ENCODE measurements at regions not wholly inside any gene's neighbourhood (a gene's known extent, or its start where the extent isn't known, plus 50 kb on each side); places are given as distances from the start of the nearest gene placed in this dataset.
"Not testable (repeated sequence)": the region's sequence is repeated elsewhere in the genome, so short reads cannot be mapped to it uniquely, and the experiment has no call there.

DNA sequence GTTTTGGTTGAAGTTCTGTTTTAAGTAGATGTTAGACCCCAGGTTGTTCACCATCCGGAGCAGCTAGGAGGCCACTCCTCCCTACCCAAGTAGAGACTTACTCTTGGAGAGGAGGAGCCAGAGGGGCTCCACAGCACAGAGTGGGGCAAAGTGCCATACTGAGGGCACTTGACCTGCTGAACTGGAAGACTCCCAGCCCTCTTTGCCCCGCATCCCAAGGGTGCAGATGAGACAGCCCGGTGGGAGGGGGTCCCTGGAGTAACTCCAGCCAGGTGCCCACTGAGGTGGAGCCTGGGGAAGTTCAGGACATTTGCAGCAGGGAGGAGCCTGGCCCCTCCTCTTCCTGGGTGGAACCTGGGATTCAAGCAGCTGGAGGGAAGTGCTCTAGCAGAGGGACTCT, 102.1 kb upstream of the GPR6 start:
- TF ChIP-seq L3MBTL2 (conservative IDR thresholded peaks at IDR 0.05) (no peak), CTBP1 (IDR thresholded peaks at IDR 0.05; ENCODE audit: borderline replicate concordance) (no peak)
- POLR2A ChIA-PET = no interaction called here
- CTCF ChIA-PET = no interaction called here
- no peak for DNase-seq (ENCODE audit: extremely low spot score)

- CTCF ChIA-PET = no interaction called here
- TF ChIP-seq BHLHE40 (IDR thresholded peaks at IDR 0.05; ENCODE audit: borderline replicate concordance) (no peak), FOXM1 (IDR thresholded peaks at IDR 0.05; ENCODE audit: borderline replicate concordance) (no peak), NFRKB (IDR thresholded peaks at IDR 0.05) (no peak), FOXA1 (IDR thresholded peaks at IDR 0.05) (no peak), LEF1 (IDR thresholded peaks at IDR 0.05; ENCODE audit: borderline replicate concordance) (no peak), SP1 (IDR thresholded peaks at IDR 0.05) (no peak), SUZ12 (IDR thresholded peaks at IDR 0.05) (no peak), PKNOX1 (IDR thresholded peaks at IDR 0.05) (no peak), ARNT (IDR thresholded peaks at IDR 0.05) (no peak), FOXK2 (IDR thresholded peaks at IDR 0.05) (no peak), ELF4 (IDR thresholded peaks at IDR 0.05) (no peak)
- no peak for DNase-seq (ENCODE audit: extremely low spot score)
- POLR2A ChIA-PET = no interaction called here
Measured at GRCh38 chr6:109877028-109878004, 100.8 kb upstream of the GPR6 start.

- POLR2A ChIA-PET; CTCF ChIA-PET; DNase-seq (ENCODE audit: extremely low spot score): not testable (repeated sequence)
Measured at GRCh38 chr6:109878005-109878690, 100.0 kb upstream of the GPR6 start.

DNA sequence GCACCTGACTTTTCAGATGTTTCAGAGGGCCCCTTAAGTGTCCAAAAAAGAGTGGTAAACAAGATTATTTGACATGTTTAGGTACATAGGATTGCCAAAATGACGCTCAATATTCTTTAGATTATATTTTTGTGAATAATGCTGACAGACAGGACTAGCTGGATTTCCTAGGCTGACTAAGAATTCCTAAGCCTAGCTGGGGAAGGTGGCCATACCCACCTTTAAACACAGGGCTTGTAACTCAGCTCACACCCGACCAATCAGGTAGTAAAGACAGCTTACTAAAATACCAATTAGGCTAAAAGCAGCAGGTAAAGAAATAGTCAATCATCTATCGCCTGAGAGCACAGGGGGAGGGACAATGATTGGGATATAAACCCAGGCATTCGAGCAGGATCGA, 99.0 kb upstream of the GPR6 start:
- CTCF ChIA-PET; DNase-seq (ENCODE audit: extremely low spot score); POLR2A ChIA-PET: not testable (repeated sequence)

- ChIA-PET POLR2A (no interaction called here), CTCF (no interaction called here)
- no peak for DNase-seq (ENCODE audit: extremely low spot score)
- TF ChIP-seq CTBP1 (IDR thresholded peaks at IDR 0.05; ENCODE audit: borderline replicate concordance) (no peak), LEF1 (IDR thresholded peaks at IDR 0.05; ENCODE audit: borderline replicate concordance) (no peak), NFRKB (IDR thresholded peaks at IDR 0.05) (no peak), ARNT (IDR thresholded peaks at IDR 0.05) (no peak), HDGF (IDR thresholded peaks at IDR 0.05; ENCODE audit: borderline replicate concordance) (no peak), ELF4 (IDR thresholded peaks at IDR 0.05) (no peak), ZNF384 (IDR thresholded peaks at IDR 0.05) (no peak)
Measured at GRCh38 chr6:109879521-109879920, 98.6 kb upstream of the GPR6 start.

DNA sequence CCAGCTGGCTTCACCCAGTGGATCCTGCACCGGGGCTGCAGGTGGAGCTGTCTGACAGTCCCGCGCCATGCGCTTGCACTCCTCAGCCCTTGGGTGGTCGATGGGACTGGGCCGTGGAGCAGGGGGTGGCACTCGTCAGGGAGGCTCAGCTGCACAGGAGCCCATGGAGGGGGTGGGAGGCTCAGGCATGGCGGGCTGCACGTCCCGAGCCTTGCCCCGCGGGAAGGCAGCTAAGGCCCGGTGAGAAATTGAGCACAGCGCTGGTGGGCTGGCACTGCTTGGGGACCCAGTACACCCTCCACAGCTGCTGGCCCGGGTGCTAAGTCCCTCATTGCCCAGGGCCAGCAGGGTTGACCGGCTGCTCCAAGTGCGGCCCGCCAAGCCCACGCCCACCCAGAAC, 97.0 kb upstream of the GPR6 start:
- CTCF ChIA-PET; DNase-seq (ENCODE audit: extremely low spot score); POLR2A ChIA-PET: not testable (repeated sequence)

GRCh38 chr6:109881953-109882490, 96.1 kb upstream of the GPR6 start:
- POLR2A ChIA-PET, CTCF ChIA-PET: not testable (repeated sequence)

GRCh38 chr6:109891924-109892323, 86.2 kb upstream of the GPR6 start:
- no peak for TF ChIP-seq CTBP1 (IDR thresholded peaks at IDR 0.05; ENCODE audit: borderline replicate concordance)
- no peak for TF ChIP-seq ZNF384 (IDR thresholded peaks at IDR 0.05)
- TF ChIP-seq HDGF (IDR thresholded peaks at IDR 0.05; ENCODE audit: borderline replicate concordance) = no peak
- TF ChIP-seq ARNT (IDR thresholded peaks at IDR 0.05) = no peak
- TF ChIP-seq SP1 (IDR thresholded peaks at IDR 0.05) = no peak
- TF ChIP-seq FOXM1 (IDR thresholded peaks at IDR 0.05; ENCODE audit: borderline replicate concordance) = no peak
- no peak for TF ChIP-seq SUZ12 (IDR thresholded peaks at IDR 0.05)
- no peak for TF ChIP-seq PKNOX1 (IDR thresholded peaks at IDR 0.05)
- TF ChIP-seq FOXK2 (IDR thresholded peaks at IDR 0.05) = no peak
- no peak for TF ChIP-seq ELF4 (IDR thresholded peaks at IDR 0.05)
- TF ChIP-seq NFRKB (IDR thresholded peaks at IDR 0.05) = no peak
- TF ChIP-seq L3MBTL2 (conservative IDR thresholded peaks at IDR 0.05) = no peak
- TF ChIP-seq BHLHE40 (IDR thresholded peaks at IDR 0.05; ENCODE audit: borderline replicate concordance) = no peak
- TF ChIP-seq TARDBP (IDR thresholded peaks at IDR 0.05) = no peak
- no peak for TF ChIP-seq FOXA1 (IDR thresholded peaks at IDR 0.05)
- no peak for TF ChIP-seq LEF1 (IDR thresholded peaks at IDR 0.05; ENCODE audit: borderline replicate concordance)
- POLR2A ChIA-PET = no interaction called here
- CTCF ChIA-PET = no interaction called here
- no peak for DNase-seq (ENCODE audit: extremely low spot score)

More at GRCh38 chr6:109881953-109882490, 96.1 kb upstream of the GPR6 start:
- DNase-seq (ENCODE audit: extremely low spot score) = not testable (repeated sequence)
